ENCODE measurements at regions not wholly inside any gene's neighbourhood (a gene's known extent, or its start where the extent isn't known, plus 50 kb on each side); places are given as distances from the start of the nearest gene placed in this dataset.

- H3K36me3 ChIP-seq (replicated peaks in 1 of 2; ENCODE audit: control insufficient read depth in 1 of 2, insufficient read depth in 2 of 2, low read length in 2 of 2), result no peaks in the 10 kb centered on the region
- intact Hi-C loops (cut with micrococcal nuclease), result no loop called here
- no peak overlapping the region for H3K4me2 ChIP-seq (replicated peaks; ENCODE audit: extremely low read depth, low read length, poor library complexity, severe bottlenecking)
- Mint-ChIP-seq H3K4me1 (peaks cover 24% of the 10 kb centered on the region), H3K27ac (no peak overlapping the region), H3K9me3 (peaks cover 0 to 3% (median 0%) of the 10 kb centered on the region in 7 donors), H3K4me3 (no peak overlapping the region), H3K36me3 (no peaks in the 10 kb centered on the region), H3K27me3 (ENCODE audit: low read depth in 3 of 3) (peaks cover 0 to 8% (median 6%) of the 10 kb centered on the region in 3 donors)
- DNase-seq, result no peak
- H3K27ac ChIP-seq (ENCODE audit: low read depth in 1 of 2, low read length in 2 of 2), result no peak overlapping the region
- no peaks in the 10 kb centered on the region for H3K79me2 ChIP-seq (ENCODE audit: insufficient read depth, low read length)
- no peaks in the 10 kb centered on the region for H3K27me3 ChIP-seq (ENCODE audit: control insufficient read depth in 2 of 2, insufficient read depth in 2 of 2, low read length in 2 of 2)
- H4K20me1 ChIP-seq (ENCODE audit: insufficient read depth, low read length), result no peaks in the 10 kb centered on the region
- H3K4me3 ChIP-seq (replicated peaks in 1 of 3; ENCODE audit: low read depth in 2 of 3, low read length in 3 of 3), result no peak overlapping the region
- no peak overlapping the region for H3K9ac ChIP-seq (ENCODE audit: insufficient read depth, low read length, poor library complexity, severe bottlenecking)
- H2AFZ ChIP-seq (ENCODE audit: insufficient read depth, low read depth, low read length, poor library complexity, severe bottlenecking), result no peak overlapping the region
- no peaks in the 10 kb centered on the region for H3K9me3 ChIP-seq (replicated peaks in 1 of 2; ENCODE audit: control insufficient read depth in 1 of 2, insufficient read depth in 1 of 2, low read length in 2 of 2)
- TF ChIP-seq CTCF (IDR thresholded peaks at IDR 0.05), result no peak
- WGBS (ENCODE audit: insufficient coverage), result 50% methylated on average over 14 of the region's 16 CpGs
- peaks cover 6 to 11% of the 10 kb centered on the region in 2 donors for H3K4me1 ChIP-seq (ENCODE audit: control insufficient read depth in 1 of 2, insufficient read depth in 2 of 2, low read length in 2 of 2)
Measured at GRCh38 chr20:24118441-24119175, 130.0 kb upstream of the GGTLC1 start.

DNA sequence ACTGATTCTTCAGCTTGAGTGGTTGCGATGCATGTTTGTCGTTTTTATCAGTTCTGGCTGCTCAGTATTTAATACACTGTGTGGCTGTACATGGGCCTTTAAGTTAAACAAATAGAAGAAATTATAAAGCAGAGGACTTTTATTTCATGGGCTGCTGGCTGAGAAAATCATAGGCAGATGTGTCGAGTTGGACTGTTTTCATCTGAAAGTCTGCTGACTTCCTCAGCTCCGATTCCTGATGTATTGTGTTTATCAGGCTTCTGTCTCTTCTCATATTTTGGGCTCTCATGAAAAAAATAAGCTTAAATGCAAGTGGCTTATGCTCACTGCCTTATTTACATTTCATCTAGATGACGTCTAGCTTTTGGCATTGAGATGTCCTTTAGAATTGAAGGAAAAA is 129.5 kb upstream of the GGTLC1 start:
- peaks cover 0 to 3% (median 0%) of the 10 kb centered on the region in 7 donors for H3K9me3 Mint-ChIP-seq
- no peaks in the 10 kb centered on the region for H3K27me3 ChIP-seq (ENCODE audit: control insufficient read depth in 2 of 2, insufficient read depth in 2 of 2, low read length in 2 of 2)
- no peak overlapping the region for H3K4me3 ChIP-seq (replicated peaks in 1 of 3; ENCODE audit: low read depth in 2 of 3, low read length in 3 of 3)
- peaks cover 0 to 8% (median 6%) of the 10 kb centered on the region in 3 donors for H3K27me3 Mint-ChIP-seq (ENCODE audit: low read depth in 3 of 3)
- 100% methylated on average over 2 of the region's 5 CpGs for WGBS (ENCODE audit: insufficient coverage)
- no peak for DNase-seq
- TF ChIP-seq CTCF (IDR thresholded peaks at IDR 0.05), result no peak
- H4K20me1 ChIP-seq (ENCODE audit: insufficient read depth, low read length), result no peaks in the 10 kb centered on the region
- intact Hi-C loops (cut with micrococcal nuclease), result no loop called here
- H3K79me2 ChIP-seq (ENCODE audit: insufficient read depth, low read length), result no peaks in the 10 kb centered on the region
- H3K4me2 ChIP-seq (replicated peaks; ENCODE audit: extremely low read depth, low read length, poor library complexity, severe bottlenecking), result no peak overlapping the region
- peaks cover 6 to 11% of the 10 kb centered on the region in 2 donors for H3K4me1 ChIP-seq (ENCODE audit: control insufficient read depth in 1 of 2, insufficient read depth in 2 of 2, low read length in 2 of 2)
- H2AFZ ChIP-seq (ENCODE audit: insufficient read depth, low read depth, low read length, poor library complexity, severe bottlenecking), result no peak overlapping the region
- H3K4me3 Mint-ChIP-seq, result no peak overlapping the region
- no peak overlapping the region for H3K9ac ChIP-seq (ENCODE audit: insufficient read depth, low read length, poor library complexity, severe bottlenecking)
- H3K27ac Mint-ChIP-seq, result no peak overlapping the region
- H3K9me3 ChIP-seq (replicated peaks in 1 of 2; ENCODE audit: control insufficient read depth in 1 of 2, insufficient read depth in 1 of 2, low read length in 2 of 2), result no peaks in the 10 kb centered on the region
- no peaks in the 10 kb centered on the region for H3K36me3 Mint-ChIP-seq
- H3K36me3 ChIP-seq (replicated peaks in 1 of 2; ENCODE audit: control insufficient read depth in 1 of 2, insufficient read depth in 2 of 2, low read length in 2 of 2), result no peaks in the 10 kb centered on the region
- peaks cover 21% of the 10 kb centered on the region for H3K4me1 Mint-ChIP-seq
- H3K27ac ChIP-seq (ENCODE audit: low read depth in 1 of 2, low read length in 2 of 2), result no peak overlapping the region

All from CD14-positive monocyte (primary cell).